ENCODE measurements at regions not wholly inside any gene's neighbourhood (a gene's known extent, or its start where the extent isn't known, plus 50 kb on each side); places are given as distances from the start of the nearest gene placed in this dataset.

GRCh38 chr14:97414718-97415098 is 617.5 kb downstream of the VRK1 start:
- Mint-ChIP-seq H3K36me3 (no peaks in the 10 kb centered on the region), H3K27ac (no peak overlapping the region), H3K27me3 (peaks cover 4% of the 10 kb centered on the region), H3K4me3 (no peak overlapping the region), H3K4me1 (no peaks in the 10 kb centered on the region), H3K9me3 (no peaks in the 10 kb centered on the region)
- ATAC-seq (ENCODE audit: low read depth) = no peak
- DNase-seq (ENCODE audit: low spot score in 2 of 2) = no peak

- no peak for DNase-seq (ENCODE audit: low spot score in 2 of 2)
- Mint-ChIP-seq H3K4me1 (no peaks in the 10 kb centered on the region), H3K36me3 (no peaks in the 10 kb centered on the region), H3K27me3 (peaks cover 4% of the 10 kb centered on the region), H3K9me3 (no peaks in the 10 kb centered on the region), H3K27ac (no peak overlapping the region), H3K4me3 (no peak overlapping the region)
- no peak for ATAC-seq (ENCODE audit: low read depth)
Observed at GRCh38 chr14:97415907-97416306, 618.7 kb downstream of the VRK1 start.

GRCh38 chr14:97416550-97416949 is 619.4 kb downstream of the VRK1 start:
- ATAC-seq (ENCODE audit: low read depth) (no peak), DNase-seq (ENCODE audit: low spot score in 2 of 2) (no peak)
- Mint-ChIP-seq H3K4me3 (no peak overlapping the region), H3K4me1 (no peaks in the 10 kb centered on the region), H3K36me3 (no peaks in the 10 kb centered on the region), H3K27me3 (peaks cover 4% of the 10 kb centered on the region), H3K27ac (no peak overlapping the region), H3K9me3 (no peaks in the 10 kb centered on the region)

GRCh38 chr14:97417331-97417730 is 620.1 kb downstream of the VRK1 start:
- Mint-ChIP-seq H3K27me3 (peaks cover 4% of the 10 kb centered on the region), H3K27ac (no peak overlapping the region), H3K36me3 (no peaks in the 10 kb centered on the region), H3K4me1 (no peaks in the 10 kb centered on the region), H3K4me3 (no peak overlapping the region), H3K9me3 (no peaks in the 10 kb centered on the region)
- ATAC-seq (ENCODE audit: low read depth) (no peak), DNase-seq (ENCODE audit: low spot score in 2 of 2) (no peak)

GRCh38 chr14:97420211-97420610 is 623.0 kb downstream of the VRK1 start:
- no peak for ATAC-seq (ENCODE audit: low read depth)
- Mint-ChIP-seq H3K27ac (no peak overlapping the region), H3K27me3 (peaks cover 2% of the 10 kb centered on the region), H3K36me3 (no peaks in the 10 kb centered on the region), H3K4me3 (no peak overlapping the region), H3K9me3 (peaks cover 1% of the 10 kb centered on the region), H3K4me1 (no peaks in the 10 kb centered on the region)
- DNase-seq (ENCODE audit: low spot score in 2 of 2) = no peak

GRCh38 chr14:97426776-97427175 is 629.6 kb downstream of the VRK1 start:
- ATAC-seq (ENCODE audit: low read depth) (no peak), DNase-seq (ENCODE audit: low spot score in 2 of 2) (no peak)
- Mint-ChIP-seq H3K4me1 (no peaks in the 10 kb centered on the region), H3K36me3 (no peaks in the 10 kb centered on the region), H3K4me3 (no peak overlapping the region), H3K27me3 (no peaks in the 10 kb centered on the region), H3K9me3 (peaks cover 6% of the 10 kb centered on the region), H3K27ac (no peak overlapping the region)

GRCh38 chr14:97428808-97429440 is 631.7 kb downstream of the VRK1 start:
- no peak for DNase-seq (ENCODE audit: low spot score in 2 of 2)
- no peaks in the 10 kb centered on the region for H3K4me1 Mint-ChIP-seq
- no peak for ATAC-seq (ENCODE audit: low read depth)
- H3K4me3 Mint-ChIP-seq = no peak overlapping the region
- no peak overlapping the region for H3K27ac Mint-ChIP-seq
- H3K9me3 Mint-ChIP-seq = peaks cover 9% of the 10 kb centered on the region
- no peaks in the 10 kb centered on the region for H3K36me3 Mint-ChIP-seq
- H3K27me3 Mint-ChIP-seq = no peaks in the 10 kb centered on the region

GRCh38 chr14:97432586-97432985 is 635.4 kb downstream of the VRK1 start:
- ATAC-seq (ENCODE audit: low read depth) (no peak), DNase-seq (ENCODE audit: low spot score in 2 of 2) (no peak)
- Mint-ChIP-seq H3K27me3 (no peaks in the 10 kb centered on the region), H3K9me3 (peaks cover 7% of the 10 kb centered on the region), H3K27ac (no peak overlapping the region), H3K4me1 (no peaks in the 10 kb centered on the region), H3K36me3 (no peaks in the 10 kb centered on the region), H3K4me3 (no peak overlapping the region)

- DNase-seq (ENCODE audit: low spot score in 2 of 2) = no peak
Observed at GRCh38 chr14:97441740-97442362, 644.7 kb downstream of the VRK1 start.

GRCh38 chr14:97442363-97442762 is 645.2 kb downstream of the VRK1 start:
- no peaks in the 10 kb centered on the region for H3K27me3 Mint-ChIP-seq
- DNase-seq (ENCODE audit: low spot score in 2 of 2) = no peak
- no peak for ATAC-seq (ENCODE audit: low read depth)
- no peaks in the 10 kb centered on the region for H3K4me1 Mint-ChIP-seq
- H3K4me3 Mint-ChIP-seq = no peak overlapping the region
- H3K9me3 Mint-ChIP-seq = peaks cover 8% of the 10 kb centered on the region
- no peaks in the 10 kb centered on the region for H3K36me3 Mint-ChIP-seq
- no peak overlapping the region for H3K27ac Mint-ChIP-seq

More at GRCh38 chr14:97441740-97442362, 644.7 kb downstream of the VRK1 start:
- Mint-ChIP-seq H3K4me3 (no peak overlapping the region), H3K27me3 (no peaks in the 10 kb centered on the region), H3K9me3 (peaks cover 10% of the 10 kb centered on the region), H3K36me3 (no peaks in the 10 kb centered on the region), H3K27ac (no peak overlapping the region), H3K4me1 (no peaks in the 10 kb centered on the region)
- no peak for ATAC-seq (ENCODE audit: low read depth)

GRCh38 chr14:97443412-97443811 is 646.2 kb downstream of the VRK1 start:
- H3K9me3 Mint-ChIP-seq = peaks cover 2% of the 10 kb centered on the region

GRCh38 chr14:97444248-97444647 is 647.1 kb downstream of the VRK1 start:
- Mint-ChIP-seq H3K36me3 (no peaks in the 10 kb centered on the region), H3K4me1 (no peaks in the 10 kb centered on the region), H3K27ac (no peak overlapping the region), H3K4me3 (no peak overlapping the region), H3K9me3 (peaks cover 2% of the 10 kb centered on the region), H3K27me3 (no peaks in the 10 kb centered on the region)
- DNase-seq (ENCODE audit: low spot score in 2 of 2) = no peak
- ATAC-seq (ENCODE audit: low read depth) = no peak

More at GRCh38 chr14:97443412-97443811, 646.2 kb downstream of the VRK1 start:
- ATAC-seq (ENCODE audit: low read depth) = no peak
- Mint-ChIP-seq H3K27me3 (no peaks in the 10 kb centered on the region), H3K27ac (no peak overlapping the region), H3K36me3 (no peaks in the 10 kb centered on the region), H3K4me1 (no peaks in the 10 kb centered on the region), H3K4me3 (no peak overlapping the region)
- no peak for DNase-seq (ENCODE audit: low spot score in 2 of 2)

GRCh38 chr14:97445367-97445766 is 648.2 kb downstream of the VRK1 start:
- no peak for ATAC-seq (ENCODE audit: low read depth)

GRCh38 chr14:97446087-97446486 is 648.9 kb downstream of the VRK1 start:
- DNase-seq (ENCODE audit: low spot score in 2 of 2) (no peak), ATAC-seq (ENCODE audit: low read depth) (no peak)
- no peaks in the 10 kb centered on the region for H3K27me3 Mint-ChIP-seq
- no peaks in the 10 kb centered on the region for H3K36me3 Mint-ChIP-seq
- no peak overlapping the region for H3K4me3 Mint-ChIP-seq
- no peaks in the 10 kb centered on the region for H3K4me1 Mint-ChIP-seq
- peaks cover 2% of the 10 kb centered on the region for H3K9me3 Mint-ChIP-seq
- H3K27ac Mint-ChIP-seq = no peak overlapping the region

More at GRCh38 chr14:97445367-97445766, 648.2 kb downstream of the VRK1 start:
- H3K4me3 Mint-ChIP-seq = no peak overlapping the region
- no peaks in the 10 kb centered on the region for H3K36me3 Mint-ChIP-seq
- H3K4me1 Mint-ChIP-seq = no peaks in the 10 kb centered on the region
- no peaks in the 10 kb centered on the region for H3K27me3 Mint-ChIP-seq
- peaks cover 2% of the 10 kb centered on the region for H3K9me3 Mint-ChIP-seq
- no peak for DNase-seq (ENCODE audit: low spot score in 2 of 2)
- no peak overlapping the region for H3K27ac Mint-ChIP-seq

- DNase-seq (ENCODE audit: low spot score in 2 of 2) (no peak), ATAC-seq (ENCODE audit: low read depth) (no peak)
- peaks cover 2% of the 10 kb centered on the region for H3K9me3 Mint-ChIP-seq
- H3K4me3 Mint-ChIP-seq = no peak overlapping the region
- H3K36me3 Mint-ChIP-seq = no peaks in the 10 kb centered on the region
- no peaks in the 10 kb centered on the region for H3K27me3 Mint-ChIP-seq
- H3K4me1 Mint-ChIP-seq = no peaks in the 10 kb centered on the region
- no peak overlapping the region for H3K27ac Mint-ChIP-seq
Observed at GRCh38 chr14:97452314-97452713, 655.1 kb downstream of the VRK1 start.
